HG03439 (cell line): ENCODE measurements at regions not wholly inside any gene's neighbourhood (a gene's known extent, or its start where the extent isn't known, plus 50 kb on each side); places are given as distances from the start of the nearest gene placed in this dataset.

Experiments
- ATAC-seq: cut with Tn5 transposase; IDR thresholded peaks from one replicate; pipeline ENCODE4 v1.9.1; 2021; ENCODE audit warnings: mild to moderate bottlenecking, moderate library complexity; ENCODE audit not compliant: unreplicated experiment

GRCh38 chr21:38182370-38182985 lies 74.3 kb upstream of the KCNJ15 start:
- ATAC-seq, result no peak

DNA sequence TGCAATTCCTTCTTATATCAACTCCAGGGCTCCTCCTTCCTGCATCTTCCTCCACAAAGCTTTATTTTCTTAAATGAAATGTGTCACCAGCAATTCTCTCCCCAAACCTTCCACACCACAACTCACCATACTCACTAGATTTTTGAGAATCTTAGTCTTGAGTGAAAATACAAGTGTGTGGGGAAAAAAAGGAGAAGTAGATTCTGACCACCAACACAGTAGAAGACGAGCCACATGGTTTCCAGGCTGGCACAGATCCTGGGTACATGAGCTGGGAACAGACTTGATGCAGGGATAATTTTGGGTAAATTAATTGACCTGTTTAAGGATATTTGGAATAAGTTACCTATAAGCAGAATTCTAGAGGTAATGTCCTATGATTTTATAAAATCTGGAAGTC lies 72.8 kb upstream of the KCNJ15 start:
- no peak for ATAC-seq

DNA sequence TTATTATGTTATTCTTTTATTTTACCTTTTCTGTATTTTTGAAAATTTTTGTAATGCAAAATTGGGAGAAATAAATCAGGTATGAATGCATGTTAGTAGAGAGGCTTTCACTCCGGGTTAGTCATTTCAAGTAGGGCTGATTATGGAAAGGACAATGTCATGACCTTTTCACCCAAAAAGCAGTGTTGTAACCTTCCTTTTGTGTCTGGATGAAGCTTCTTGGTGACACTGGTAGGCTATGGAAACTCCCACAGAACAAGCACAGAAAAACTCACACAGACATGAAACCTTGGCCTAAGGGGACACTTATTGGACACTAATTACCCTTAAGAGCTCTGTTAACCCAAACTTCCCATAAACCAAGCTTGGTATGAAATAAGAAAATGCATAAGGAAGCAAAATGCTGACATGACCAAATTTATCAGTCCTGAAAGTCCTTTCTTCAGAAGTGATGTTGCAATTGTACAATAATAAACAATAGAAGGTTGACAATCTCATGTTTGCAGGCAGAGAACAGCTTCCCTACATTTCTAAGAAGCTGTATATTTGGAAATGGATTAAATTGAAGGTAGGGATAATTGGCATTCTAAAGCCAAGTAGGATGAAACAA lies 70.0 kb upstream of the KCNJ15 start:
- ATAC-seq, result no peak

- no peak for ATAC-seq
Observed at GRCh38 chr21:38188037-38188436, 68.8 kb upstream of the KCNJ15 start.

GRCh38 chr21:38196036-38196435 lies 60.8 kb upstream of the KCNJ15 start:
- ATAC-seq, result no peak

DNA sequence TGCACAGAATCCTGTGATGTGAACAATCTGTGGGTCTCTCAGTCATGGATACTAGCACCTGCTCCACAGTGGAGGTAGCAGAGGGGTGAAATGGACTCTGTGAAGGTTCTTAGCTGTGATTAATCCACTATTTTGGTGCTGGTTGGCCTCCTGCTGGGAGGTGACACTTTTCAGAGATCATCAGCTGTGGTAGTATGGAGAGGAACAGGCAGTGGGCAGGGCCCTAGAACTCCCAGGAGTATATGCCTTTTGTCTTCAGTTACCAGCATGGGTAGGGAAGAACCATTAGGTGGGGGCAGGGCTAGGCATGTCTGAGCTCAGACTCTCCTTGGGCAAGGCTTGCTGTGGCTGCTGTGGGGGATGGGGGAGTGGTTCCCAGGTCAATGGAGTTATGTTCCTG lies 54.0 kb upstream of the KCNJ15 start:
- ATAC-seq, result no peak

GRCh38 chr21:38203229-38203628 lies 53.6 kb upstream of the KCNJ15 start:
- ATAC-seq, result no peak

DNA sequence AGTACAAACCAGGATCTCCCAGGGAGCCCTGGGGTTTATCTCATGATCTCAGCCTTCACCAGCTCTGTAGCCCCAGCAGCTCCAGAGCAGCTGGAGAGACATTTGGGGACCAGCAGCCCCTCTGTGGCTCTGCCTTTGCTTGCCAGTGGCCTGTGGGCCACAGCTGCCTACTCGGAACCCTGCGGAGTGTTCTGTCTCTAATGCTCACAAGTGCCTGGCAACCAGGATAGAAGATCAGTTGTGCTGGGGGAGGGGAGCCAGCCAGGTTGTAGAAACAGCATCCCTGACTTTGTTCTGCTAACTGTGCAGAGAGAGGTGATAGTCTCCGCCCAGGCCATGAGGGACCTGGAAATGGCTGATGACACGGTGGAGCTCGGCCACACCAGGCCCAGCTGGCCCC lies 50.9 kb upstream of the KCNJ15 start:
- ATAC-seq, result no peak

DNA sequence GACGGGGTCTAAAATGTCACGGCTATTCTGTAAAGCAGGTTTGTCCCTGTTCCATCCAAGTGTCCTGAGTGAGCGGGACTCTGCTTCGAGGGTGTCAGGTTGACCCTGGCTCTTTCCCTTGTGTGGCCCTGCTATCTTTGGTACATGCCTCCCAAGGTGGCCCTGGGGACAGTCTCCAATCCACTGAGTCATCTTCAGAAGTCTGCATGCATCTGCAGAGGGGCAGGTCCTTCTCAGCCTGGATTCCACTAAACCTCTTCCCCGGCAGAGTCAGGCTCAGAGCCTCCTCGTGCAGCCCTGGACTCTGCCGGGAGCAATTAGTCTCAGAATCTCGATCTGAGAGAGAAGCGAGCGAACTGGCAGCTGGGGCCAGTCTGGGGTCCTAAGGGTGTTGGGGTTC lies 50.1 kb upstream of the KCNJ15 start:
- no peak for ATAC-seq
